Right lobe of liver (tissue), 4 donors: ENCODE measurements at regions not wholly inside any gene's neighbourhood (a gene's known extent, or its start where the extent isn't known, plus 50 kb on each side); places are given as distances from the start of the nearest gene placed in this dataset.

Experiments
- CTCF ChIP-seq, 4 donors: fragments of 200-600 bp in 3 of 4; fragments of 450-650 bp in 1 of 4; IDR thresholded peaks; one replicate each; pipeline versions ENCODE4 v1.5.1 to v1.8.0; 2016 to 2022; ENCODE audit warnings: antibody characterized with exemption in 4 of 4, mild to moderate bottlenecking in 2 of 4
- POLR2A ChIP-seq: fragments of 450-650 bp; IDR thresholded peaks from one replicate; pipeline ENCODE4 v1.6.1; 2017; ENCODE audit warnings: antibody characterized with exemption, mild to moderate bottlenecking
- donor health status: DM: no; HTN: no; CAD: no.
- donor health status: DM: no; HTN: no; CAD: no.
- donor health status: DM: no; HTN: yes; CAD: no.

- TF ChIP-seq CTCF (IDR thresholded peaks at IDR 0.05) (no peak), POLR2A (no peak)
Observed at GRCh38 chr20:41881466-41882046, 263.4 kb upstream of the CHD6 start.
